MM.1S (cell line): ENCODE measurements at regions not wholly inside any gene's neighbourhood (a gene's known extent, or its start where the extent isn't known, plus 50 kb on each side); places are given as distances from the start of the nearest gene placed in this dataset.

Experiments used
- DNase-seq: peaks from one replicate; pipeline ENCODE4 v3.0.0-alpha.2; 2015
- H2AFZ ChIP-seq: fragments of 300-600 bp; sonication (generic); 2 replicates; pipeline ENCODE4 v1.6.0; 2016; ENCODE audit warnings: antibody characterized with exemption, low read length
- H3F3A ChIP-seq: fragments of 300-600 bp; sonication (generic); 2 replicates; pipeline ENCODE4 v1.6.1; 2016; ENCODE audit warnings: mild to moderate bottlenecking, antibody characterized with exemption, low read length, moderate library complexity, mixed read lengths; ENCODE audit not compliant: insufficient read depth
- H3K27ac ChIP-seq: fragments of 300-600 bp; sonication (generic); 2 replicates; pipeline ENCODE4 v1.5.1; 2016; ENCODE audit warnings: mild to moderate bottlenecking, low read length
- H3K27me3 ChIP-seq: fragments of 300-600 bp; sonication (generic); replicated peaks from 2 replicates; pipeline ENCODE4 v1.6.0; 2016; ENCODE audit warnings: low read length; ENCODE audit not compliant: insufficient read depth
- H3K36me3 ChIP-seq: fragments of 300-600 bp; sonication (generic); replicated peaks from 2 replicates; pipeline ENCODE4 v1.6.1; 2016; ENCODE audit warnings: mild to moderate bottlenecking, low read length, mixed read lengths; ENCODE audit not compliant: insufficient read depth
- H3K4me1 ChIP-seq: fragments of 300-600 bp; sonication (generic); 2 replicates; pipeline ENCODE4 v1.6.1; 2016; ENCODE audit warnings: low read length, mixed read lengths
- H3K4me2 ChIP-seq: fragments of 300-600 bp; sonication (generic); 2 replicates; pipeline ENCODE4 v1.6.0; 2016; ENCODE audit warnings: low read depth, low read length
- H3K4me3 ChIP-seq: fragments of 300-600 bp; sonication (generic); 2 replicates; pipeline ENCODE4 v1.5.1; 2016; ENCODE audit warnings: low read length, mixed read lengths
- H3K79me2 ChIP-seq: fragments of 300-600 bp; sonication (generic); 2 replicates; pipeline ENCODE4 v1.6.1; 2016; ENCODE audit warnings: mixed run types, low read length, mixed read lengths
- H3K9ac ChIP-seq: fragments of 300-600 bp; sonication (generic); 2 replicates; pipeline ENCODE4 v1.6.1; 2016; ENCODE audit warnings: low read length, mixed read lengths
- H3K9me2 ChIP-seq: fragments of 300-600 bp; sonication (generic); replicated peaks from 2 replicates; pipeline ENCODE4 v1.6.1; 2016; ENCODE audit warnings: mild to moderate bottlenecking, low read length, mixed read lengths; ENCODE audit not compliant: insufficient read depth
- H3K9me3 ChIP-seq: fragments of 300-600 bp; sonication (generic); replicated peaks from 2 replicates; pipeline ENCODE4 v1.6.1; 2016; ENCODE audit warnings: mild to moderate bottlenecking, low read length, mixed read lengths; ENCODE audit not compliant: insufficient read depth
- H4K20me1 ChIP-seq: fragments of 300-600 bp; sonication (generic); 2 replicates; pipeline ENCODE4 v1.6.1; 2016; ENCODE audit warnings: mild to moderate bottlenecking, low read length, moderate library complexity, mixed read lengths; ENCODE audit not compliant: insufficient read depth
- CTCF ChIP-seq: fragments of 300-600 bp; sonication (generic); IDR thresholded peaks from 2 replicates; pipeline ENCODE4 v1.5.1; 2016; ENCODE audit warnings: antibody characterized with exemption, low read length, mixed read lengths
- EZH2 ChIP-seq: fragments of 300-600 bp; sonication (generic); optimal IDR thresholded peaks from 2 replicates; pipeline ENCODE3; 2017; ENCODE audit warnings: low read depth, mild to moderate bottlenecking, antibody characterized with exemption, low read length, mixed read lengths
- EZH2phosphoT487 ChIP-seq: fragments of 300-600 bp; sonication (generic); IDR thresholded peaks from 2 replicates; pipeline ENCODE4 v1.6.1; 2018; ENCODE audit warnings: antibody characterized with exemption, low read length

GRCh38 chr13:39809466-39809865, 154.0 kb downstream of the COG6 start:
- Histone ChIP-seq H3K4me2 (no peak overlapping the region), H3K9ac (no peak overlapping the region), H4K20me1 (no peaks in the 10 kb centered on the region), H3K27me3 (no peaks in the 10 kb centered on the region), H3K4me3 (no peak overlapping the region), H2AFZ (no peak overlapping the region), H3K27ac (no peak overlapping the region), H3K4me1 (no peaks in the 10 kb centered on the region), H3K36me3 (no peaks in the 10 kb centered on the region), H3F3A (no peaks in the 10 kb centered on the region), H3K9me3 (no peaks in the 10 kb centered on the region), H3K79me2 (no peaks in the 10 kb centered on the region), H3K9me2 (no peaks in the 10 kb centered on the region)
- no peak for TF ChIP-seq EZH2phosphoT487
- TF ChIP-seq CTCF = no peak
- no peak for TF ChIP-seq EZH2
- DNase-seq = no peak

- no peaks in the 10 kb centered on the region for H3K9me3 ChIP-seq
- H3K9ac ChIP-seq = no peak overlapping the region
- no peak overlapping the region for H3K4me3 ChIP-seq
- no peaks in the 10 kb centered on the region for H3K9me2 ChIP-seq
- no peak overlapping the region for H3K27ac ChIP-seq
- no peak for DNase-seq
- TF ChIP-seq EZH2 = no peak
- TF ChIP-seq EZH2phosphoT487 = no peak
- H3K36me3 ChIP-seq = no peaks in the 10 kb centered on the region
- no peaks in the 10 kb centered on the region for H3K79me2 ChIP-seq
- no peaks in the 10 kb centered on the region for H3K27me3 ChIP-seq
- H3K4me1 ChIP-seq = no peaks in the 10 kb centered on the region
- H2AFZ ChIP-seq = no peak overlapping the region
- H3F3A ChIP-seq = no peaks in the 10 kb centered on the region
- H3K4me2 ChIP-seq = no peak overlapping the region
- H4K20me1 ChIP-seq = no peaks in the 10 kb centered on the region
Observed at GRCh38 chr13:39810091-39810877, 154.8 kb downstream of the COG6 start.

GRCh38 chr13:39811051-39811450, 155.6 kb downstream of the COG6 start:
- TF ChIP-seq EZH2 (no peak), EZH2phosphoT487 (no peak), CTCF (no peak)
- H3K4me1 ChIP-seq = no peaks in the 10 kb centered on the region
- H3K27me3 ChIP-seq = no peaks in the 10 kb centered on the region
- H3K4me2 ChIP-seq = no peak overlapping the region
- H3K9ac ChIP-seq = no peak overlapping the region
- H3K27ac ChIP-seq = no peak overlapping the region
- no peak overlapping the region for H2AFZ ChIP-seq
- no peaks in the 10 kb centered on the region for H4K20me1 ChIP-seq
- H3K36me3 ChIP-seq = no peaks in the 10 kb centered on the region
- H3K4me3 ChIP-seq = no peak overlapping the region
- no peak for DNase-seq
- no peaks in the 10 kb centered on the region for H3F3A ChIP-seq
- H3K9me2 ChIP-seq = no peaks in the 10 kb centered on the region
- H3K9me3 ChIP-seq = no peaks in the 10 kb centered on the region
- no peaks in the 10 kb centered on the region for H3K79me2 ChIP-seq

DNA sequence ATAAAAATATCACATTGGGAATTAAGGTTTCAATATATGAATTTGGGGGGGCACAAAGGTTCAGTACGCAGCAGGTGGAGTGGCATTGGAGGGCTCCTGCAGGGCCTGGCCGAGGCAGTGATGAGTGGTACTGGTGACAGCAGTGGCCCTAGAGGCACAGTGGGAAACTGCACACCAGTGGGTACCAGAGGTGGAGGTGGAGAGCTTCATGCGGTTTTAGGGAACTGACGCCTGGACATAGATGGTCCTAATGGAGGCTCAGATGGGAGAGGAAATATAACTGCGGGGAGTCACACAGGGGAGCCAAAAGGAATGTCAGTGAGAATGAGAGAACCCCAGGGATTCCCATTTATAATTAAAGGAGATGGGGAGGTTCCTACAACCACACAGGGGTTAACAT, 156.2 kb downstream of the COG6 start:
- no peak for TF ChIP-seq EZH2phosphoT487
- no peak overlapping the region for H3K9ac ChIP-seq
- DNase-seq = no peak

More for the DNA sequence above, 156.2 kb downstream of the COG6 start:
- no peaks in the 10 kb centered on the region for H3K9me3 ChIP-seq
- no peaks in the 10 kb centered on the region for H3K79me2 ChIP-seq
- no peaks in the 10 kb centered on the region for H3K27me3 ChIP-seq
- no peaks in the 10 kb centered on the region for H3F3A ChIP-seq
- no peak overlapping the region for H3K4me2 ChIP-seq
- no peak overlapping the region for H2AFZ ChIP-seq
- no peaks in the 10 kb centered on the region for H4K20me1 ChIP-seq
- H3K4me1 ChIP-seq = no peaks in the 10 kb centered on the region
- no peak overlapping the region for H3K4me3 ChIP-seq
- H3K27ac ChIP-seq = no peak overlapping the region
- no peaks in the 10 kb centered on the region for H3K36me3 ChIP-seq
- H3K9me2 ChIP-seq = no peaks in the 10 kb centered on the region
